GM23248 (cell line): ENCODE measurements at regions not wholly inside any gene's neighbourhood (a gene's known extent, or its start where the extent isn't known, plus 50 kb on each side); places are given as distances from the start of the nearest gene placed in this dataset.

ENCODE experiments used
- EZH2 ChIP-seq: fragments of 200-600 bp; sonication (generic); IDR thresholded peaks from 2 replicates; pipeline ENCODE4 v1.6.1; 2018; ENCODE audit warnings: antibody characterized with exemption, mild to moderate bottlenecking; ENCODE audit not compliant: insufficient read depth, poor library complexity, severe bottlenecking
- EZH2phosphoT487 ChIP-seq: fragments of 200-600 bp; sonication (generic); IDR thresholded peaks from 2 replicates; pipeline ENCODE4 v1.6.1; 2018; ENCODE audit warnings: antibody characterized with exemption, moderate library complexity, mild to moderate bottlenecking, low read depth; ENCODE audit not compliant: insufficient read depth

DNA sequence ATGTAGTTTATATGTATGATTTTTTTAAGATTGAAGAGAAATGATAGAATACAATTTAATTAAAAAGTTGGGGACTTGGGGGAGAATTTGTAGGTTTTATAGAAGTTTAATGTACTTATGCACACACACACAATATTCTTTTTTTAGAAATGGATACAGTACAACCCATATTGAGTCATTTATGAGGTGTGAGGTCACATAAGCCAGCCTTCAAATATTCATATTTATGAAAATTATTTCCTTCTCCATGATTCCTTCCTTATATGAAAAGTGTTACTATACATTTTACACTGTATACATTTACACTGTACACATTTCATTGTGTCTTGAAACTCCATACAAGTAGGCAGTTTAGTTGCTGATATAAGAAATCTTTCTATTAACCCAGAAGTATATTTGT, 96.2 kb upstream of the CHODL start:
- TF ChIP-seq EZH2 (no peak), EZH2phosphoT487 (no peak)
